Gastroesophageal sphincter (tissue), 2 donors: ENCODE measurements at regions not wholly inside any gene's neighbourhood (a gene's known extent, or its start where the extent isn't known, plus 50 kb on each side); places are given as distances from the start of the nearest gene placed in this dataset.

Experiments used
- EP300 ChIP-seq: sonication (generic); formaldehyde crosslinking; IDR thresholded peaks from one replicate; pipeline ENCODE4 v1.6.1; 2017; ENCODE audit warnings: antibody characterized with exemption, mild to moderate bottlenecking
- POLR2A ChIP-seq, 2 donors: fragments of 450-650 bp; IDR thresholded peaks; one replicate each; pipeline ENCODE4 v1.6.1; 2017; ENCODE audit warnings: antibody characterized with exemption in 2 of 2, mild to moderate bottlenecking in 2 of 2, moderate library complexity in 1 of 2
- POLR2AphosphoS5 ChIP-seq: sonication (generic); formaldehyde crosslinking; IDR thresholded peaks from one replicate; pipeline ENCODE4 v1.6.1; 2017; ENCODE audit warnings: antibody characterized with exemption

DNA sequence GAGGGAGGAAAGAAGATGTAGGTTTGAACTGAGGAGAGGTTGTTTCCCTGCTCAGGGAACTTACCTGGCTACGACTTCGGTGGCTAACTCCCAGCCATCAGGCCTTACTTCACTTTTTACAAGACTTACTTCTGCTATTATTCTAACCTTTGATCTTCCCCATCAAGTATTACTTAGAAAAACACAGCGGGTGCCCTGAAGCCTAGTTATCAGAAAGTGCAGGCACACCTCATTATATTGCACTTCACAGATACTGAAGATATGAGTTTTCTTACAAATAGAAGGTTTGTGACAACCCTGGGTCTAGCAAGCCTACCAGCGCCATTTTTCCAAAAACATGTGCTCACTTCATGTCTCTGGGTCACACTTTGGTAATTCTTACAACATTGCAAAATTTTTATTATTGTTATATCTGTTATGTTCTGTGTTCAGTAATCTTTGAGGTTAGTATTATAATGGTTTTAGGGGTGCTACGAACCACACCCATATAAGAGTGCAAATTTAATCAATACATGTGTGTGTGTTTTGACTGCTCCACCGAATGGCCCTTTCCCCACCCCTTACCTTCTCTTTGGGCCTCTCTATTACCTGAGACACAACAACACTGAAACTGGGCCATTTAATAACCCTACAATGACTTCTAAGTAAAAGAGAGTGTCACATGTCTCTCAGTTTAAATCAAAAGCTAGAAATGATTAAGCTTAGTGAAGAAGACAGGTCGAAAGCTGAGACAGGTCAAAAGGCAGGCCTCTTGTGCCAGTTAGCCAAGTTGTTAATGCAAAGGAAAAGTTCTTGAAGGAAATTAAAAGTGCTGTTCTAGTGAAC is 2102.7 kb upstream of the WWC1 start:
- TF ChIP-seq POLR2AphosphoS5 (no peak), POLR2A (IDR thresholded peaks at IDR 0.05) (no peak), EP300 (no peak)
